GM12892 (cell line): ENCODE measurements at regions not wholly inside any gene's neighbourhood (a gene's known extent, or its start where the extent isn't known, plus 50 kb on each side); places are given as distances from the start of the nearest gene placed in this dataset.

Experiments used
- POLR2A ChIP-seq: IDR thresholded peaks from 2 replicates; pipeline ENCODE4 v1.6.1; 2011; ENCODE audit warnings: low read depth, low read length, control low read depth
- POLR2AphosphoS5 ChIP-seq: IDR thresholded peaks from 2 replicates; pipeline ENCODE4 v1.6.1; 2011; ENCODE audit warnings: low read depth, low read length, control low read depth
- TAF1 ChIP-seq: IDR thresholded peaks from 2 replicates; pipeline ENCODE4 v1.6.1; 2011; ENCODE audit warnings: low read depth, mild to moderate bottlenecking, control low read depth, low read length, borderline replicate concordance

GRCh38 chr12:114902665-114903064 is 218.7 kb upstream of the TBX3 start:
- no peak for TF ChIP-seq POLR2AphosphoS5
- no peak for TF ChIP-seq POLR2A
- TF ChIP-seq TAF1 = no peak
